RWPE2 (cell line): ENCODE measurements at regions not wholly inside any gene's neighbourhood (a gene's known extent, or its start where the extent isn't known, plus 50 kb on each side); places are given as distances from the start of the nearest gene placed in this dataset.
A peak's percentile ranks its signal among the peaks of the same experiment; 100 is the strongest.
"Not testable (repeated sequence)": the region's sequence is repeated elsewhere in the genome, so short reads cannot be mapped to it uniquely, and the experiment has no call there.

Experiments
- ATAC-seq: fragments of 200-7000 bp; cut with Tn5 transposase; 3 replicates; pipeline ENCODE4 v1.9.1; 2021; ENCODE audit warnings: low read depth
- DNase-seq: peaks from one replicate; pipeline ENCODE4 v3.0.0-alpha.2; 2020; ENCODE audit warnings: low spot score
- H3K27ac ChIP-seq: fragments of 450-650 bp; 2 replicates; pipeline ENCODE4 v1.5.1; 2017; ENCODE audit warnings: mild to moderate bottlenecking; ENCODE audit not compliant: poor library complexity, severe bottlenecking
- H3K27me3 ChIP-seq: fragments of 250-450 bp; sonication (Bioruptor Pico); 2 replicates; pipeline ENCODE4 v1.5.1; 2021; ENCODE audit warnings: mild to moderate bottlenecking, moderate library complexity; ENCODE audit not compliant: insufficient read depth, poor library complexity, severe bottlenecking
- H3K36me3 ChIP-seq: fragments of 250-450 bp; sonication (Bioruptor Pico); 2 replicates; pipeline ENCODE4 v1.5.1; 2020; ENCODE audit warnings: low read depth, mild to moderate bottlenecking, moderate library complexity
- H3K4me1 ChIP-seq: fragments of 250-450 bp; sonication (Bioruptor Pico); 2 replicates; pipeline ENCODE4 v1.5.1; 2021; ENCODE audit warnings: mild to moderate bottlenecking, moderate library complexity; ENCODE audit not compliant: insufficient read depth, poor library complexity, severe bottlenecking
- H3K4me3 ChIP-seq: fragments of 250-450 bp; sonication (Bioruptor Pico); 2 replicates; pipeline ENCODE4 v1.5.1; 2021; ENCODE audit warnings: mild to moderate bottlenecking, moderate library complexity; ENCODE audit not compliant: severe bottlenecking
- H3K9me3 ChIP-seq: fragments of 250-450 bp; sonication (Bioruptor Pico); 2 replicates; pipeline ENCODE4 v1.5.1; 2021; ENCODE audit warnings: mild to moderate bottlenecking, moderate library complexity; ENCODE audit not compliant: severe bottlenecking
- TF ChIP-seq, protein P1 (sequence below): fragments of 450-650 bp; IDR thresholded peaks from one replicate; pipeline ENCODE4 v1.5.1; 2017; ENCODE audit warnings: mild to moderate bottlenecking, moderate library complexity; ENCODE audit not compliant: poor library complexity, severe bottlenecking

DNA sequence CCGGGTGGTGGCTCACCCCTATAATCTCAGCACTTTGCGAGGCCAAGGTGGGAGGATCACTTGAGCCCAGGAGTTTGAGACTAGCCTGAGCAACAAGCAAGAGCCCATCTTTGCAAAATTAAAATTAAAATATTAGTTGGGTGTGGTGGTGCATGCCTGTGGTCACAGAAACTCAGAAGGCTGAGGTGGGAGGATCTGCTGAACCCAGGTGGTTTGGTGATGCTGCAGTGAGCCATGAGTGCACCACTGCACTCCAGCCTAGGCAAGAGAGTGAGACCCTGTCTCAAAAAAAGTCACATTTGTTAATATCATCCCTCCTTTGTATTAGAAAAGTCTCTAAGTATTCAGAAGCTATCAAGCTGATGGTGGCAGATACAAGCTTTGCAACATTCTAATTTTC lies 317.5 kb downstream of the ANKRD30A start:
- no peak overlapping the region for H3K4me3 ChIP-seq
- ATAC-seq: no peak

DNA sequence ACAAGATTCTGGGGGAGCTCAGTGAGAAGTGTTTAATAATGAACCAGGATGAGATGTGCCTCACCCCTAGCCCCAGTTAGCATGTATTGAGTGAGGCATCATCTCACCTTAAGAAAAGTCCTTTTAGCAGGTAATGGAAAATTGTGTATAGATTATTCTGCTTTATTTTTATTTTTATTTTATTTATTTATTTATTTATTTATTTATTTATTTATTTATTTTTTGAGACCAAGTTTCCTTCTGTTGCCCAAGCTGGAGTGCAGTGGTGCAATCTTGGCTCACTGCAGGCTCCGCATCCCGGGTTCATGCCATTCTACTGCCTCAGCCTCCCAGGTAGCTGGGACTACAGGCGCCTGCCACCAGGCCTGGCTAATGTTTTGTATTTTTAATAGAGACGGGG lies 315.8 kb downstream of the ANKRD30A start:
- not testable (repeated sequence) for H3K4me3 ChIP-seq, H3K9me3 ChIP-seq, H3K36me3 ChIP-seq, H3K27ac ChIP-seq, ATAC-seq, H3K4me1 ChIP-seq, DNase-seq, H3K27me3 ChIP-seq

More for the DNA sequence above, 317.5 kb downstream of the ANKRD30A start:
- Histone ChIP-seq H3K4me1 (no peaks in the 10 kb centered on the region), H3K27ac (no peak overlapping the region), H3K27me3 (no peaks in the 10 kb centered on the region), H3K36me3 (no peaks in the 10 kb centered on the region), H3K9me3 (no peaks in the 10 kb centered on the region)
- no peak for DNase-seq
- TF ChIP-seq, protein P1, sequence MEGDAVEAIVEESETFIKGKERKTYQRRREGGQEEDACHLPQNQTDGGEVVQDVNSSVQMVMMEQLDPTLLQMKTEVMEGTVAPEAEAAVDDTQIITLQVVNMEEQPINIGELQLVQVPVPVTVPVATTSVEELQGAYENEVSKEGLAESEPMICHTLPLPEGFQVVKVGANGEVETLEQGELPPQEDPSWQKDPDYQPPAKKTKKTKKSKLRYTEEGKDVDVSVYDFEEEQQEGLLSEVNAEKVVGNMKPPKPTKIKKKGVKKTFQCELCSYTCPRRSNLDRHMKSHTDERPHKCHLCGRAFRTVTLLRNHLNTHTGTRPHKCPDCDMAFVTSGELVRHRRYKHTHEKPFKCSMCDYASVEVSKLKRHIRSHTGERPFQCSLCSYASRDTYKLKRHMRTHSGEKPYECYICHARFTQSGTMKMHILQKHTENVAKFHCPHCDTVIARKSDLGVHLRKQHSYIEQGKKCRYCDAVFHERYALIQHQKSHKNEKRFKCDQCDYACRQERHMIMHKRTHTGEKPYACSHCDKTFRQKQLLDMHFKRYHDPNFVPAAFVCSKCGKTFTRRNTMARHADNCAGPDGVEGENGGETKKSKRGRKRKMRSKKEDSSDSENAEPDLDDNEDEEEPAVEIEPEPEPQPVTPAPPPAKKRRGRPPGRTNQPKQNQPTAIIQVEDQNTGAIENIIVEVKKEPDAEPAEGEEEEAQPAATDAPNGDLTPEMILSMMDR: no peak

GRCh38 chr10:37439826-37440225 lies 314.4 kb downstream of the ANKRD30A start:
- H3K27me3 ChIP-seq: no peaks in the 10 kb centered on the region
- H3K27ac ChIP-seq: no peak overlapping the region
- H3K4me3 ChIP-seq: no peak overlapping the region
- TF ChIP-seq, protein P1: no peak
- no peak for ATAC-seq
- no peaks in the 10 kb centered on the region for H3K36me3 ChIP-seq
- H3K9me3 ChIP-seq: no peaks in the 10 kb centered on the region
- H3K4me1 ChIP-seq: no peaks in the 10 kb centered on the region
- no peak for DNase-seq

DNA sequence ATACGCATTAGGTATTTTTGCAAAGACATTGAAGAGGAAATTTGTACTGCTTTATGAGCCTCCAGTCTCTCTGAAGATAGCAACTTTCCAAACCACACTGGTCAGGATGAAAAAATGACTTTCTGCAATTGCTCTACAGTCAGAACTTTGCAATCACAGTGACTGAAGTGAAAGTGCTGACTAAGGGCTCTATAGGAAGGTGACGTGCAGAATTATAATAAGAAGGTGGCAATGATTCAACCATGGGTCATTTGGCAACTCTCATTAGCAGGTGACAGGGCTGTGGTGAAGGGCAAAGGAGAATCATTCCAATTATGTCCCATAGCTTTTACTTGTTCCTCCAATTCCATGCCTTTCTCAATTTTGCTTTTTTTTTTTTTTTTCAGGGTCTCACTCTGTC lies 311.0 kb downstream of the ANKRD30A start:
- H3K4me1 ChIP-seq: no peaks in the 10 kb centered on the region
- H3K27ac ChIP-seq: no peak overlapping the region
- no peaks in the 10 kb centered on the region for H3K36me3 ChIP-seq
- DNase-seq (no peak), ATAC-seq (no peak)
- no peaks in the 10 kb centered on the region for H3K9me3 ChIP-seq
- TF ChIP-seq, protein P1: no peak
- H3K4me3 ChIP-seq: no peak overlapping the region
- no peaks in the 10 kb centered on the region for H3K27me3 ChIP-seq

- DNase-seq: no peak
- Histone ChIP-seq H3K27ac (no peak overlapping the region), H3K4me1 (no peaks in the 10 kb centered on the region), H3K27me3 (no peaks in the 10 kb centered on the region), H3K4me3 (no peak overlapping the region), H3K9me3 (no peaks in the 10 kb centered on the region), H3K36me3 (no peaks in the 10 kb centered on the region)
- TF ChIP-seq, protein P1: peak; percentile 58
- ATAC-seq: peak; percentile 75
Measured at GRCh38 chr10:37434091-37434490, 308.7 kb downstream of the ANKRD30A start.
